NCI-H2196 treated with DMSO at 0.1 percent for 48 hours (cell line): ENCODE measurements at regions not wholly inside any gene's neighbourhood (a gene's known extent, or its start where the extent isn't known, plus 50 kb on each side); places are given as distances from the start of the nearest gene placed in this dataset.

ENCODE experiments used
- DNase-seq: peaks from one replicate; lab custom pipeline; 2025; ENCODE audit not compliant: unreplicated experiment; lab: John Stamatoyannopoulos, UW

- DNase-seq, result no peak
Observed at GRCh38 chr3:106773795-106774194, 603.4 kb upstream of the CCDC54 start.

GRCh38 chr3:106783231-106783630 is 594.0 kb upstream of the CCDC54 start:
- no peak for DNase-seq

- DNase-seq, result no peak
Observed at GRCh38 chr3:106789276-106789675, 588.0 kb upstream of the CCDC54 start.

GRCh38 chr3:106792716-106793115 is 584.5 kb upstream of the CCDC54 start:
- DNase-seq, result no peak

GRCh38 chr3:106794442-106794841 is 582.8 kb upstream of the CCDC54 start:
- DNase-seq, result no peak

- no peak for DNase-seq
Observed at GRCh38 chr3:106795553-106795952, 581.7 kb upstream of the CCDC54 start.

GRCh38 chr3:106797461-106797860 is 579.8 kb upstream of the CCDC54 start:
- DNase-seq, result no peak

GRCh38 chr3:106805625-106806024 is 571.6 kb upstream of the CCDC54 start:
- DNase-seq, result no peak

GRCh38 chr3:106806964-106807363 is 570.3 kb upstream of the CCDC54 start:
- no peak for DNase-seq

- DNase-seq, result no peak
Observed at GRCh38 chr3:106809041-106809440, 568.2 kb upstream of the CCDC54 start.

- DNase-seq, result no peak
Observed at GRCh38 chr3:106809623-106810299, 567.5 kb upstream of the CCDC54 start.

GRCh38 chr3:106810300-106810875 is 566.9 kb upstream of the CCDC54 start:
- DNase-seq, result no peak

GRCh38 chr3:106811376-106811775 is 565.9 kb upstream of the CCDC54 start:
- DNase-seq, result no peak

GRCh38 chr3:106813742-106814141 is 563.5 kb upstream of the CCDC54 start:
- no peak for DNase-seq

GRCh38 chr3:106814231-106814630 is 563.0 kb upstream of the CCDC54 start:
- DNase-seq, result no peak

- no peak for DNase-seq
Observed at GRCh38 chr3:106816838-106817237, 560.4 kb upstream of the CCDC54 start.

GRCh38 chr3:106817706-106818105 is 559.5 kb upstream of the CCDC54 start:
- no peak for DNase-seq

- DNase-seq, result no peak
Observed at GRCh38 chr3:106819440-106819839, 557.8 kb upstream of the CCDC54 start.

- DNase-seq, result no peak
Observed at GRCh38 chr3:106820726-106821362, 556.4 kb upstream of the CCDC54 start.

- DNase-seq, result no peak
Observed at GRCh38 chr3:106821801-106822200, 555.4 kb upstream of the CCDC54 start.

- no peak for DNase-seq
Observed at GRCh38 chr3:106822204-106822603, 555.0 kb upstream of the CCDC54 start.

- no peak for DNase-seq
Observed at GRCh38 chr3:106823701-106824100, 553.5 kb upstream of the CCDC54 start.

- no peak for DNase-seq
Observed at GRCh38 chr3:106824856-106825255, 552.4 kb upstream of the CCDC54 start.
